GM18520 (cell line): ENCODE measurements at regions not wholly inside any gene's neighbourhood (a gene's known extent, or its start where the extent isn't known, plus 50 kb on each side); places are given as distances from the start of the nearest gene placed in this dataset.
"Not testable (repeated sequence)": the region's sequence is repeated elsewhere in the genome, so short reads cannot be mapped to it uniquely, and the experiment has no call there.

ENCODE experiments used
- ATAC-seq: cut with Tn5 transposase; IDR thresholded peaks from one replicate; pipeline ENCODE4 v1.9.1; 2021; ENCODE audit not compliant: unreplicated experiment

- no peak for ATAC-seq
Observed at GRCh38 chr14:86357876-86358275, 827.9 kb downstream of the FLRT2 start.

- ATAC-seq, result no peak
Observed at GRCh38 chr14:86357119-86357518, 827.2 kb downstream of the FLRT2 start.

- ATAC-seq, result no peak
Observed at GRCh38 chr14:86346818-86347384, 817.0 kb downstream of the FLRT2 start.

- no peak for ATAC-seq
Observed at GRCh38 chr14:86334355-86334754, 804.4 kb downstream of the FLRT2 start.

GRCh38 chr14:86333493-86333892, 803.5 kb downstream of the FLRT2 start:
- ATAC-seq, result no peak

- ATAC-seq, result no peak
Observed at GRCh38 chr14:86331341-86331740, 801.4 kb downstream of the FLRT2 start.

- ATAC-seq, result no peak
Observed at GRCh38 chr14:86321151-86321550, 791.2 kb downstream of the FLRT2 start.

- not testable (repeated sequence) for ATAC-seq
Observed at GRCh38 chr14:86312154-86312665, 782.3 kb downstream of the FLRT2 start.

- no peak for ATAC-seq
Observed at GRCh38 chr14:86311151-86311550, 781.2 kb downstream of the FLRT2 start.

- ATAC-seq, result no peak
Observed at GRCh38 chr14:86310611-86311010, 780.7 kb downstream of the FLRT2 start.

GRCh38 chr14:86310148-86310547, 780.2 kb downstream of the FLRT2 start:
- no peak for ATAC-seq

- no peak for ATAC-seq
Observed at GRCh38 chr14:86305058-86305457, 775.1 kb downstream of the FLRT2 start.

GRCh38 chr14:86299994-86300393, 770.0 kb downstream of the FLRT2 start:
- ATAC-seq, result no peak

GRCh38 chr14:86296173-86296572, 766.2 kb downstream of the FLRT2 start:
- ATAC-seq, result no peak

GRCh38 chr14:86288336-86288735, 758.4 kb downstream of the FLRT2 start:
- ATAC-seq, result no peak

GRCh38 chr14:86279405-86279804, 749.5 kb downstream of the FLRT2 start:
- no peak for ATAC-seq

GRCh38 chr14:86257973-86258372, 728.0 kb downstream of the FLRT2 start:
- ATAC-seq, result no peak

- no peak for ATAC-seq
Observed at GRCh38 chr14:86243158-86243557, 713.2 kb downstream of the FLRT2 start.

- ATAC-seq, result no peak
Observed at GRCh38 chr14:86237733-86238132, 707.8 kb downstream of the FLRT2 start.

GRCh38 chr14:86221755-86222154, 691.8 kb downstream of the FLRT2 start:
- no peak for ATAC-seq

GRCh38 chr14:86221000-86221399, 691.1 kb downstream of the FLRT2 start:
- ATAC-seq, result no peak

- no peak for ATAC-seq
Observed at GRCh38 chr14:86217523-86217922, 687.6 kb downstream of the FLRT2 start.

- ATAC-seq, result no peak
Observed at GRCh38 chr14:86203843-86204242, 673.9 kb downstream of the FLRT2 start.
